GM19193 (cell line): ENCODE measurements at regions not wholly inside any gene's neighbourhood (a gene's known extent, or its start where the extent isn't known, plus 50 kb on each side); places are given as distances from the start of the nearest gene placed in this dataset.

ENCODE experiments used
- POLR2A ChIP-seq: IDR thresholded peaks from 4 replicates; pipeline ENCODE4 v1.6.1; 2011; ENCODE audit not compliant: insufficient read depth, insufficient read length; ENCODE audit errors: extremely low read depth

DNA sequence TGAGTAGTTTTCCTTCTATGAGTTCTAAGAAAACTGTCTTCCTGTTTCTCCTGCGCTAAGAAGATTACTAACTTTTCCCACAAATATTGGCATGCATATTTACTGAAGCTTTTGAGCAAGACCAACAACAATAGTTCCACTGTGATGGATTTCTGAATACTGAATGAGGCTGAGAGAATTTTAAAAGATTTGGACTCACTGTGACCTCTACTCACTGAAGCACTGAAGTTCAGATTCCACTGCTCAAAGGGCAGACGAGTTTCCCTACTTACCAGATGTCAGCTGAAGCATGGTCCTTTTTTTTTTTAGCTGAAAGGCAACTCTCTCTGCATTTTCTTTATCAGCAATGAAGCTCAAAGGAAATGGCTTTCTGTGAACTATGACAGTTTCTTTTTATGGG, 718.5 kb downstream of the RFPL4B start:
- no peak for TF ChIP-seq POLR2A

DNA sequence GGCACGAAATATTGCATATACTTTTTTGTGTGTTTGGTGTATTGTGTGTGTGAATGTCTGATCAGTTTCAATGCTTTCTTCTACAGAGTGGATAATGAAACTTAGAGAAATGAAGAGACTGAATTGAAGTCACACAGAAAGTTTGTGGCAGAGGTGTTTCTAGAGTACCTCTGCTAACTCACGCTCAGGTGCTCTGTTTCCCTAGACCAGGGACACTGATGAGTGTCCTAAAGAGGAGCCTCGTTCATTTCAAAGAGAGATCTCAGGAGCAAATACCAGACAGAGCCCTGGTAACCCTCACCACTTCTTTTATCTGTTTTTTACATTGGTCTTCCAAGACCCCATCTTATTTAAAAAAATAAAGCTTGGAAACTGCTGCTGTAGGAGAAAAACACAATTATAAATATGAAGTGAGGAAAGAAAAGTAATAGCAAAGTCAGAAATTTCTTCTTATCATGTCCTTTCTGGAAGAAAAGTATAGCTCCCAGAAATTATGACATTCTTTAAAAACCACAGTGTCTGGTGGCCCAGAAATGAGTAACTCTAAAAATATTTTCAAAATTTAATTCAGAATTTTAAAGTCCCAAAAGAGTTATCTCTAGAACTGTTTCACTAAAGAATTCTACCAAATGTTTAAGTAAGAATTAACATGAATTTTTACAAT, 720.6 kb downstream of the RFPL4B start:
- no peak for TF ChIP-seq POLR2A

DNA sequence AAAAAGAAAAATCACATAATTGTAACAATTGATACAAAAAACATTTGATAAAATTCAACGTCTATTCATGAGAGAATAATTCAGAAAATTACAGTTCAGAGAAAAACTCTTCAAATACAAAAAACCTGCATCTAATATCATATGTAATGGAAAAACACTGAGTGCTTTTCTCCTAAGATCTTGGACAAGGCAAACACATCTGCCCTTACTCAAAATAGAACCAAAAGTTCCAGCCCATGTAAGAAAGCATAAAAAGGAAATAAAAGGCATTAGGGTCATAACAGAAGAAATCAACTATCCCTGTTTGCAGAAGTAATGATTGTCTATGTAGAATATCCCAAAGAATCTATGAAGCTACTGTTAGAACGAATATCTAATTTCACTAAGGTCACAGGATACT, 721.4 kb downstream of the RFPL4B start:
- no peak for TF ChIP-seq POLR2A

- TF ChIP-seq POLR2A = no peak
Observed at GRCh38 chr6:113073611-113074191, 726.6 kb downstream of the RFPL4B start.

- no peak for TF ChIP-seq POLR2A
Observed at GRCh38 chr6:113076116-113076515, 729.0 kb downstream of the RFPL4B start.

DNA sequence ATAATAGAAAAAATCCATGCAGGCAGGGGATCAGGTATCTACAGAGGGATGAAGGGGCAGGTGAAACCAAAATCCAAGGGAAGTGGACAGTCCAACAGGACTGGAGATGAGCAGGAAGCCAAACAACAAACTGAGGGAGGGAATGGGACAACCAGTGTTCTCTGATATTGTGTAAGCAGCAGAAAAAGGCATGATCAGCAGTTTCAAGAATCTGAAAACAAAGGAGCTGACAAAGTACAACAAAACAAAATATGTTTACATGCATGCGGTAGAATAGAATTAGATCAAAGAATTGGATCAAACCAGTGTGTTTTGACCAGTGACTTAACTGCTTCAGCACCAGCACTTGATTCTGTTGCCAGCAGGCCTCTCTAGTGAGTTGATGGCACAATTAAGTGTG, 729.7 kb downstream of the RFPL4B start:
- TF ChIP-seq POLR2A = no peak

DNA sequence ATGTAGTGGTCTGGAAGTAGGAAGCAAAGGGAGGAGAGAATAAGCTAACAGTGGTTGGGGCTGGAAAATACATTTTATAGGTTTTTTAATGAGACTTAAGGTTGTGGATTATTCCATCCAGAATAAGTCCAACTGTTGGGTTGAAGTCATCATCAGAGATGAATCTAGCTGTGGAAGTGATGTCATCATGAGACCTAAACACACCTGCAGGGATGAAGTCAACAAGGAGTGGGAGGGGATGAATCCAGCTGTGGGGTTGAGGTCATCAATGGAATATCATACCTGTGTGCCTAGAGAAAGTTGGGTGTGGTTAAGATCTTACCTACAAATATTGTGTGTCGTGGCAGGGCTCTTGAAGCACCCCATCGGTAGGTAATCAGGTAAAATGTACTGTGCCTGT, 730.7 kb downstream of the RFPL4B start:
- TF ChIP-seq POLR2A = no peak

GRCh38 chr6:113078791-113079190, 731.7 kb downstream of the RFPL4B start:
- TF ChIP-seq POLR2A = no peak

DNA sequence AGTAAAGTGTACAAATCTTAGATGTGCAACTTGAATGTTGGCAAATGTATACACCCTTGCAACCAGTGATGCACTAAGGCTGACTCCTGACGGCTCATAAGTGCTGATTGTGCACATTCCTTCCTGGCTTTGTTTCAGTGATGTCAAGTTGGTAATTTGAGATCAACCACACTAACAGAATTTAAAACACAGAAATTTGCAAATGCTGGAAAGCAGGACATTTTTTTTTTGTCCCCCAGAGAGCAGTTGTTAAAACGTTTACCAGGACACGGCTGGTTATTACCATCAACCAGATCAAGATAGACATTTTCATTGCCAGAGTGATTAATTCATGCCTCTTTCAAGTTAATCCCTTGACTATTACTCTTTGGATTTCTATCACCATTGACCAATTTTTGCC, 735.6 kb downstream of the RFPL4B start:
- TF ChIP-seq POLR2A = no peak

- TF ChIP-seq POLR2A = no peak
Observed at GRCh38 chr6:113083947-113084346, 736.8 kb downstream of the RFPL4B start.

GRCh38 chr6:113089056-113089455, 741.9 kb downstream of the RFPL4B start:
- TF ChIP-seq POLR2A = no peak

- TF ChIP-seq POLR2A = no peak
Observed at GRCh38 chr6:113092795-113093194, 745.7 kb downstream of the RFPL4B start.

GRCh38 chr6:113094779-113095178, 747.6 kb downstream of the RFPL4B start:
- TF ChIP-seq POLR2A = no peak

DNA sequence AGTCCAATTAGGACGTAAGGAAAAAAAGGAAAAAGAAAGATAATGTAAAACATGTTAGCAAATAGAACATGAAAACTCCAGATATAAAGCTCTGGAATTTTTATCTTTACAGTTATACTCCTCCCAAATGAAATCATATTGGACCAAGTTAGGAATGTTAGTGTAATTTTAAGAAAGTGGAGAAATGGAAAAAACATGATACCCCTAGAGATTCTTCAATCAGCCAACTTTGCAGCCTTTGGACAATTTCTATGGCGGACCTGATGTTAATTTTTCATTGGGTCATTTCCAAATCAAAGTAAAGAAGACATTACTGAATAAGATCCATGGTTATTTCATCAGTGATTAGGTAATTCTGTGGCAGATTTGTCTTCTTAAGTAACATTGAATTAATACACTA, 748.7 kb downstream of the RFPL4B start:
- no peak for TF ChIP-seq POLR2A

GRCh38 chr6:113102761-113103160, 754.4 kb upstream of the MARCKS start:
- no peak for TF ChIP-seq POLR2A

- no peak for TF ChIP-seq POLR2A
Observed at GRCh38 chr6:113103634-113104361, 753.3 kb upstream of the MARCKS start.
